CD14-positive monocyte (primary cell): ENCODE measurements at regions not wholly inside any gene's neighbourhood (a gene's known extent, or its start where the extent isn't known, plus 50 kb on each side); places are given as distances from the start of the nearest gene placed in this dataset.

Experiments
- DNase-seq, 3 donors: peaks; one replicate each; pipeline ENCODE4 v3.0.0-alpha.2; 2011 to 2022
- H2AFZ ChIP-seq: 2 replicates; pipeline ENCODE4 v1.6.0; 2012; ENCODE audit warnings: mild to moderate bottlenecking, low read depth, low read length, inconsistent platforms; ENCODE audit not compliant: insufficient read depth, poor library complexity, severe bottlenecking
- H3K27ac ChIP-seq, 2 donors: 1 replicate in 1 of 2; 2 replicates in 1 of 2; pipeline ENCODE4 v1.5.1; 2012 to 2013; ENCODE audit warnings: low read length in 2 of 2, control low read depth in 1 of 2, inconsistent platforms in 1 of 2, low read depth in 1 of 2, mild to moderate bottlenecking in 1 of 2
- H3K27me3 ChIP-seq, 2 donors: one replicate each; pipeline versions ENCODE4 v1.6.0 to v1.6.1; 2011 to 2013; ENCODE audit warnings: low read length in 2 of 2; ENCODE audit not compliant: control insufficient read depth in 2 of 2, insufficient read depth in 2 of 2
- H3K36me3 ChIP-seq, 2 donors: replicated peaks in 1 of 2; 1 replicate in 1 of 2; 2 replicates in 1 of 2; pipeline versions ENCODE4 v1.5.1 to v1.6.1; 2012 to 2013; ENCODE audit warnings: low read length in 2 of 2, control low read depth in 1 of 2, inconsistent platforms in 1 of 2, mild to moderate bottlenecking in 1 of 2; ENCODE audit not compliant: insufficient read depth in 2 of 2, control insufficient read depth in 1 of 2
- H3K4me1 ChIP-seq, 2 donors: 1 replicate in 1 of 2; 2 replicates in 1 of 2; pipeline versions ENCODE4 v1.5.1 to v1.6.1; 2012 to 2013; ENCODE audit warnings: low read length in 2 of 2, control low read depth in 1 of 2, inconsistent platforms in 1 of 2, mild to moderate bottlenecking in 1 of 2, moderate library complexity in 1 of 2; ENCODE audit not compliant: insufficient read depth in 2 of 2, control insufficient read depth in 1 of 2
- H3K4me2 ChIP-seq: replicated peaks from 2 replicates; pipeline ENCODE3; 2012; ENCODE audit warnings: low read length, moderate library complexity, mild to moderate bottlenecking; ENCODE audit not compliant: poor library complexity, severe bottlenecking; ENCODE audit errors: extremely low read depth
- H3K4me3 ChIP-seq, 3 experiments: fragments of 200-600 bp in 1 of 3; sonication (generic) in 1 of 3; replicated peaks in 1 of 3; 1 replicate in 2 of 3; 2 replicates in 1 of 3; pipeline ENCODE4 v1.5.1; 2011 to 2013; ENCODE audit warnings: low read length in 3 of 3, mild to moderate bottlenecking in 3 of 3, control low read depth in 2 of 3, low read depth in 2 of 3, inconsistent platforms in 1 of 3, moderate library complexity in 1 of 3
- H3K79me2 ChIP-seq: 2 replicates; pipeline ENCODE4 v1.6.0; 2012; ENCODE audit warnings: mild to moderate bottlenecking, control low read depth, inconsistent platforms, low read length, moderate library complexity; ENCODE audit not compliant: insufficient read depth
- H3K9ac ChIP-seq: 2 replicates; pipeline ENCODE4 v1.6.0; 2017; ENCODE audit warnings: low read length, mild to moderate bottlenecking; ENCODE audit not compliant: insufficient read depth, poor library complexity, severe bottlenecking
- H3K9me3 ChIP-seq, 2 donors: replicated peaks in 1 of 2; 1 replicate in 1 of 2; 2 replicates in 1 of 2; pipeline versions ENCODE4 v1.5.1 to v1.6.1; 2012 to 2013; ENCODE audit warnings: low read length in 2 of 2, control low read depth in 1 of 2; ENCODE audit not compliant: control insufficient read depth in 1 of 2, insufficient read depth in 1 of 2
- H4K20me1 ChIP-seq: 2 replicates; pipeline ENCODE4 v1.6.0; 2012; ENCODE audit warnings: mild to moderate bottlenecking, low read length, control low read depth, moderate library complexity; ENCODE audit not compliant: insufficient read depth
- H3K27ac Mint-ChIP-seq, 7 donors: one replicate each; pipeline ENCODE4 v1.8.0; 2020; ENCODE audit warnings: mild to moderate bottlenecking in 7 of 7, mixed read lengths in 7 of 7, moderate library complexity in 6 of 7, inconsistent platforms in 2 of 7
- H3K27me3 Mint-ChIP-seq, 3 donors: one replicate each; pipeline ENCODE4 v1.8.0; 2021 to 2022; ENCODE audit warnings: low read depth in 3 of 3, mild to moderate bottlenecking in 3 of 3, mixed read lengths in 3 of 3, moderate library complexity in 3 of 3, inconsistent platforms in 1 of 3
- H3K36me3 Mint-ChIP-seq, 2 donors: one replicate each; pipeline ENCODE4 v1.8.0; 2020; ENCODE audit warnings: mixed read lengths in 2 of 2, inconsistent platforms in 1 of 2, mild to moderate bottlenecking in 1 of 2
- H3K4me1 Mint-ChIP-seq: one replicate; pipeline ENCODE4 v1.8.0; 2020; ENCODE audit warnings: mild to moderate bottlenecking, mixed read lengths
- H3K4me3 Mint-ChIP-seq, 2 donors: one replicate each; pipeline ENCODE4 v1.8.0; 2020; ENCODE audit warnings: mild to moderate bottlenecking in 2 of 2, mixed read lengths in 2 of 2, moderate library complexity in 1 of 2
- H3K9me3 Mint-ChIP-seq, 7 donors: one replicate each; pipeline ENCODE4 v1.8.0; 2020 to 2022; ENCODE audit warnings: mixed read lengths in 7 of 7, mild to moderate bottlenecking in 6 of 7, moderate library complexity in 6 of 7, inconsistent platforms in 2 of 7
- WGBS: methylation state at CpG from one replicate; pipeline ENCODE4 v1.1.5; 2013; ENCODE audit warnings: missing lambda C conversion rate; ENCODE audit not compliant: insufficient coverage; 5-methylcytosine and 5-hydroxymethylcytosine counted together
- intact Hi-C, 2 donors: fragments of 100-400 bp; cut with micrococcal nuclease; formaldehyde crosslinking; loops; one replicate each; pipeline versions ENCODE4 v1.15.0 to v1.15.1; 2023
- TF ChIP-seq, protein P1 (sequence below): fragments of 200-600 bp; IDR thresholded peaks from one replicate; pipeline ENCODE4 v1.8.0; 2022; ENCODE audit warnings: antibody characterized with exemption, mild to moderate bottlenecking

DNA sequence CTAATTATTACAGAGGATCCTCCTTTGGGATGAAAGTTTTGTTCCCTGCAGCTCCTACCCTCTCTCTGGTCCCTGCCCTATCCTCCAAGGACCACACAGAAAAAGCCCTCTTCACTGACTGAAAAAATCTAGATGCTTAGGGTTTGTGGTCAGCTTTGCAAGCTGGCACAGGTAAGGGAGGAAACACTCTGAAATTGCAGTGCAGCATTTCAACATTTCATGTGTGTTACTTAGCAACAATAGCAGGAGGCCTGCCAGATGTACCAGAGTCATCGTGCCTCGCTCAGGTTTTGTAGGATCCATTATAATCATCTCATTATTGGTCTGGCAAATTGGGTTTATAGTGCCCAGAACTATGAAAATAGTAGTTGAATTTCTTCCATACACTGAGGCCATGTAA is 109.5 kb downstream of the PALM2AKAP2 start:
- Mint-ChIP-seq H3K4me1 (peaks cover 16% of the 10 kb centered on the region), H3K36me3 (no peaks in the 10 kb centered on the region), H3K27me3 (no peaks in the 10 kb centered on the region), H3K4me3 (no peak overlapping the region), H3K9me3 (peaks cover 0 to 1% (median 0%) of the 10 kb centered on the region in 7 donors), H3K27ac (no peak overlapping the region)
- TF ChIP-seq, protein P1, sequence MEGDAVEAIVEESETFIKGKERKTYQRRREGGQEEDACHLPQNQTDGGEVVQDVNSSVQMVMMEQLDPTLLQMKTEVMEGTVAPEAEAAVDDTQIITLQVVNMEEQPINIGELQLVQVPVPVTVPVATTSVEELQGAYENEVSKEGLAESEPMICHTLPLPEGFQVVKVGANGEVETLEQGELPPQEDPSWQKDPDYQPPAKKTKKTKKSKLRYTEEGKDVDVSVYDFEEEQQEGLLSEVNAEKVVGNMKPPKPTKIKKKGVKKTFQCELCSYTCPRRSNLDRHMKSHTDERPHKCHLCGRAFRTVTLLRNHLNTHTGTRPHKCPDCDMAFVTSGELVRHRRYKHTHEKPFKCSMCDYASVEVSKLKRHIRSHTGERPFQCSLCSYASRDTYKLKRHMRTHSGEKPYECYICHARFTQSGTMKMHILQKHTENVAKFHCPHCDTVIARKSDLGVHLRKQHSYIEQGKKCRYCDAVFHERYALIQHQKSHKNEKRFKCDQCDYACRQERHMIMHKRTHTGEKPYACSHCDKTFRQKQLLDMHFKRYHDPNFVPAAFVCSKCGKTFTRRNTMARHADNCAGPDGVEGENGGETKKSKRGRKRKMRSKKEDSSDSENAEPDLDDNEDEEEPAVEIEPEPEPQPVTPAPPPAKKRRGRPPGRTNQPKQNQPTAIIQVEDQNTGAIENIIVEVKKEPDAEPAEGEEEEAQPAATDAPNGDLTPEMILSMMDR: no peak
- no peak overlapping the region for H2AFZ ChIP-seq
- no peak overlapping the region for H3K4me3 ChIP-seq
- no peaks in the 10 kb centered on the region for H3K79me2 ChIP-seq
- H3K27me3 ChIP-seq: no peaks in the 10 kb centered on the region
- no CpG with 5 or more reads among the region's 2 CpGs for WGBS
- no peaks in the 10 kb centered on the region for H4K20me1 ChIP-seq
- H3K4me1 ChIP-seq: peaks cover 11 to 12% of the 10 kb centered on the region in 2 donors
- DNase-seq: no peak
- no peak overlapping the region for H3K4me2 ChIP-seq
- no peaks in the 10 kb centered on the region for H3K9me3 ChIP-seq
- no peak overlapping the region for H3K9ac ChIP-seq
- no peak overlapping the region for H3K27ac ChIP-seq
- intact Hi-C loops: no loop called here
- H3K36me3 ChIP-seq: no peaks in the 10 kb centered on the region

DNA sequence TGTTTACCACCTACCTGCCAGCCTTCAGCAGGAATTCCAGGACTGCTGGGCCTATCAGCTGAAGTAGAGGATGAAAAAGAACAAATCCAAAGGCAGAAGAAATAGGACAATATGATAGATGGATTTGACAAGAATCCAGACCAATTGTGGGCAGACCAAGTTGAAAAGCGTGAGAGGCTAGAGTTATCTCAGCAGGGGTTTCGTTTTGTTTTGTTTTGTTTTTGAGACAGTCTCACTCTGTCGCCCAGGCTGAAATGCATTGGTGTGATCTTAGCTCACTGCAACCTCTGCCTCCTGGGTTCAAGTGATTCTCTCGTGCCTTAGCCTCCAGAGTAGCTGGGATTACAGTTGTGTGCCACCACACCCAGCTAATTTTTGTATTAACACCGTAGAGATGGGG is 113.2 kb downstream of the PALM2AKAP2 start:
- intact Hi-C loops: no loop called here
- H3K27ac Mint-ChIP-seq: no peak overlapping the region
- H3K4me2 ChIP-seq: no peak overlapping the region
- no peak overlapping the region for H3K27ac ChIP-seq
- peaks cover 0 to 7% (median 0%) of the 10 kb centered on the region in 7 donors for H3K9me3 Mint-ChIP-seq
- no peaks in the 10 kb centered on the region for H3K9me3 ChIP-seq
- H3K27me3 ChIP-seq: no peaks in the 10 kb centered on the region
- H3K4me1 Mint-ChIP-seq: peaks cover 6% of the 10 kb centered on the region
- H3K4me3 Mint-ChIP-seq: no peak overlapping the region
- H3K79me2 ChIP-seq: no peaks in the 10 kb centered on the region
- H3K4me3 ChIP-seq: no peak overlapping the region
- no peaks in the 10 kb centered on the region for H3K4me1 ChIP-seq
- H4K20me1 ChIP-seq: no peaks in the 10 kb centered on the region
- H3K36me3 Mint-ChIP-seq: no peaks in the 10 kb centered on the region
- no peak overlapping the region for H3K9ac ChIP-seq
- H3K36me3 ChIP-seq: no peaks in the 10 kb centered on the region
- peaks cover 0 to 2% (median 0%) of the 10 kb centered on the region in 3 donors for H3K27me3 Mint-ChIP-seq
- TF ChIP-seq, protein P1: no peak
- H2AFZ ChIP-seq: no peak overlapping the region
- WGBS: 100% methylated on average over 3 of the region's 5 CpGs
- no peak for DNase-seq
